ENCODE measurements at regions not wholly inside any gene's neighbourhood (a gene's known extent, or its start where the extent isn't known, plus 50 kb on each side); places are given as distances from the start of the nearest gene placed in this dataset.
"Not testable (repeated sequence)": the region's sequence is repeated elsewhere in the genome, so short reads cannot be mapped to it uniquely, and the experiment has no call there.

- no peak for DNase-seq (ENCODE audit: low spot score)
Measured at GRCh38 chr9:99632349-99633038, 189.2 kb upstream of the NR4A3 start.

GRCh38 chr9:99633265-99633664 lies 188.4 kb upstream of the NR4A3 start:
- no peak for DNase-seq (ENCODE audit: low spot score)

- no peak for DNase-seq (ENCODE audit: low spot score)
Measured at GRCh38 chr9:99634186-99634585, 187.5 kb upstream of the NR4A3 start.

DNA sequence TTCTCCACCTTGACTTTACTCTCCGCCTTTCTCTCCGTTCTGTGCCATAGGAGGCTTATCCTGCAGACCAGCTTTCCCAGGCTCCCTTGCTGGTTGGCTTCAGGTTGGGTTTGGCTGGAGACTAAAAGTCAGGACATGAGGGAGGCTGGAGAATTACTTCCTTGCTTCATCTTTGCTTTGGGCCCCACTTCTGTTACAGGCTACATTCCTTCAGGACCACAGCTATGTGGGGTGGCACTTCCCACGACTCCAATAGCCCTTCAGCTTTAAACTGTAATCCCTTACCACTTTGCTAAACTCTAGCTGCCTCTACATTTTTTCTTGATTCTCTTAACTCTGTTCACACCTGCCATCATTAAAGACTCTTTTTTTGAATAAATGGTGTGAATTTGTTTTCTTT lies 186.7 kb upstream of the NR4A3 start:
- no peak for DNase-seq (ENCODE audit: low spot score)

DNA sequence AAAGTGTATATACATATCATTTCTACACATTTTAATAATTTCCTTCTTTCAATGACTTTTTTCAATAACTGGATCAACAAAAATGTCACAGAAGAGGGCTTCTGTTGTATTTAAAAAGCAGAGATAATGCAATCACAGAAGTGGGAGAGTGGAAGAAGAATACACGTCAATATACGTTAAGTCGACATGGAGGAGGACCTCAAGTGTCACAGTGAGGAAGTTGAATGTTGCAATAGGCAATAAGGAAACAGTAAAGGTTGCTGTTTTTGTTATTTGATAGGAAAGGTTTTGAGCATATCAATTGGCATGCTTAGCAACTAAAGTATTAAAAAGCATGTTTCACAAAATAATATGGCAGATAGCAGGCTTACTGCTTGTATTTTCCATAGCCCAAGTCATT lies 184.0 kb upstream of the NR4A3 start:
- no peak for DNase-seq (ENCODE audit: low spot score)

DNA sequence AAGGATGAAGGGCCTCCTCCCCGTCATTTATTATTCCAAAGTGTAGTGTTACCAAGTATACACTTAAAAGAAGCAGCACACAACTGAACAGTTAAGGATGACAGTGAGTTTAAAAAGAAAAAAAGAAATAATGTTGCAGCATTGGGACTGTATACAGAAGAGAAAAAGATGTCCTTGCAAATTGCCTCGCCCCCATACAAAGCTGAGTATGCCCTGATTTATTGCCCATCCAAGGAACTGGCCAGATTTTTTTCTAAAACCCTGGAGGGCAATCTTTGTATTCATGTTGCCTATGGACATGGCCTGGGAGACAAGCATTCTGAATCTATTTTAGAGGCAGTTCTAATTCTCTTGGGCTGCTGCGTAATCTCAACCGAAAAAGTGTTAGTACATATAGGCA lies 182.7 kb upstream of the NR4A3 start:
- no peak for DNase-seq (ENCODE audit: low spot score)

GRCh38 chr9:99647604-99648003 lies 174.1 kb upstream of the NR4A3 start:
- DNase-seq (ENCODE audit: low spot score) = no peak

DNA sequence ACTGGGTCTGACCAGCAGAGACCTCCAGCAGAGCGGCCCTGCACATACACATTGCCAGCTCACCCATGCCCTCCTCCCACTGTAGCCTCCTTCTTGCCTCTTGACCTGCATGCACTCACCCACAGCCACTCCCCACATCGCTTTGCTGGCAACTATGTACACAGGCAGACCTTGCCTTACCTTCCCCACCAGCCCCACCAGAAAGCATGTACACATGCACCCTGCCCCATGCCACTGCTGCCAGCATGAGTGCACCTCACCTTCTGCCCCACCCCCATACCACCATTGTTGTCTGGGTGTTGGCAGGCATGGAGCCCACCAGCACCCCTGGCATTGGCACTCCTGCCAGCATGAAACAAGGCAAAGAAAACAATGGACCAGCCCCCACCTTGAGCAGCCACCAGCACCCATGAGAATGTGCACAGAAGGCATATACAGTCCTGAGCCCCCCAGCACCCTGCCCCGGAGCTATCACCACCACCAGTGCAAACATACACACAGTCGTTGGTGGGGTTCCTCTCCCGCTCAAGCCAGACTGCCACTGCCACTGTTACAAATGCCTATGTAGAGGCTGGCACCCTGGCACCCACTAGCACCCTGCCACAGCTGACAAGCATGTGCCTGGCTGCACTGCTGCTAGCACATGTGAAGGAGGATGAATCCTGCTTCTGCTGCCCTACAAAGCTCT lies 171.4 kb upstream of the NR4A3 start:
- DNase-seq (ENCODE audit: low spot score) = no peak

- DNase-seq (ENCODE audit: low spot score) = peak; percentile 81
Measured at GRCh38 chr9:99660191-99660636, 161.5 kb upstream of the NR4A3 start.

DNA sequence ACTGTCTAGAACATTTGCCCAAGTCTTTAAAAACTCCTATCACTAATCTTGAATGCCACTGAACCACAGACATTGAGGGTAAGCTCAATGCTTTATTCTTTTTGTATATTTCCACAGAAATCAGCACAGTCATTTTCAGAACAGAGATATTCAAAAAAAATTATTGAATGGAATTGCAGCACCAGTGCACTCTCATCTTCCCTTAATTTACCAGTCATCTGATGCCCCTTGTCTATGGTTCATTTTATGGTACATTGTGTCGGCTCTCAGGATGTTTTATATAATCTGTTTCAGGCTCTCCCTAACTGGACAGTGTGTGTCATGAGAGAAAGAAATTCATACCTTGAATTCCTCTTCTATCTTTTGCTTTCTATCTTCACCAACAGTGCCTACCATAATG lies 158.4 kb upstream of the NR4A3 start:
- DNase-seq (ENCODE audit: low spot score) = no peak

- DNase-seq (ENCODE audit: low spot score) = no peak
Measured at GRCh38 chr9:99663856-99664255, 157.8 kb upstream of the NR4A3 start.

GRCh38 chr9:99666571-99666970 lies 155.1 kb upstream of the NR4A3 start:
- no peak for DNase-seq (ENCODE audit: low spot score)

DNA sequence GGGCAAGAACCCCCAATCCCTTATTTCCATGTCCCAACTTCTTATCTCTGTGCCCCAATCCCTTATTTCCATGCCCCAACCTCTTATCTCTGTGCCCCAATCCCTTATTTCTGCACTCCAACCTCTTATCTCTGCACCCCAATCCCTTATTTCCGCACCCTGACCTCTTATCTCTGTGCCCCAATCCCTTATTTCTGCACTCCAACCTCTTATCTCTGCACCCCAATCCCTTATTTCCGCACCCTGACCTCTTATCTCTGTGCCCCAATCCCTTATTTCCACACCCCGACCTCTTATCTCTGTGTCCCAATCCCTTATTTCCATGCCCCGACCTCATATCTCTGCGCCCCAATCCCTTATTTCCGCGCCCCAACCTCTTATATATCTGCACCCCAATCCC lies 150.8 kb upstream of the NR4A3 start:
- not testable (repeated sequence) for DNase-seq (ENCODE audit: low spot score)

- DNase-seq (ENCODE audit: low spot score) = no peak
Measured at GRCh38 chr9:99677281-99677680, 144.4 kb upstream of the NR4A3 start.

GRCh38 chr9:99678566-99678965 lies 143.1 kb upstream of the NR4A3 start:
- DNase-seq (ENCODE audit: low spot score) = no peak

- no peak for DNase-seq (ENCODE audit: low spot score)
Measured at GRCh38 chr9:99680191-99680590, 141.5 kb upstream of the NR4A3 start.

DNA sequence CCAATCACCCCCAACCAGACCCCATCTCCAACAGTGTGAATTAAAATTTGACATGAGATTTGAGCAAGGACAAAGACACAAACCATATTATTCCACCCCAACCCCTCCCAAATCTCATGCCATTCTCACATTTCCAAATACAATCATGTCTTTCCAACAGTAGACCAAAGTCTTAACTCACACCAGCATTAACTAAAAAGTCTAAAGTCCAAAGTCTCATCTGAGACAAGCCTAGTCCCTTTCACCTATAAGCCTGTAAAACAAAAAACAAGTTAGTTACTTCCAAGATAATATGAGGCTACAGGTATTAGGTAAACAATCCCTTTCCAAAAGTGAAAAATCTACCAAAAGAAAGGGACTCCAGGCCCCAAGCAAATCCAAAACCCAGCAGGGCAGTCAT lies 140.6 kb upstream of the NR4A3 start:
- no peak for DNase-seq (ENCODE audit: low spot score)

DNA sequence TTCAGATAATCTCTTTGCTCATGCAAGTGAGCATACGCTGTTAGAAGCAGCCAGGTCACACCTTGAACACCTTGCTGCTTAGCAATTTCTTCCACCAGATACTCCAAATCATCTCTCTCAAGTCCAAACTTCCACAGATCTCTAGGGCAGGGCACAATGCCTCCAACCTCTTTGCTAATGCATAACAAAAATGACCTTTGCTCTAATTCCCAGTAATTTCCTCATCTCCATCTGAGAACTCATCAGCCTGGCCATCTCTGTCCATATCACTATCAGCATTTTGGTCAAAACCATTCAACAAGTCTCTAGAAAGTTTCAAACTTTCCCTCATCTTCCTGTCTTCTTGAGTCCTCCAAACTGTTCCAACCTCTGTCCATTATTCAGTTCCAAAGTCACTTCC lies 139.3 kb upstream of the NR4A3 start:
- no peak for DNase-seq (ENCODE audit: low spot score)

DNA sequence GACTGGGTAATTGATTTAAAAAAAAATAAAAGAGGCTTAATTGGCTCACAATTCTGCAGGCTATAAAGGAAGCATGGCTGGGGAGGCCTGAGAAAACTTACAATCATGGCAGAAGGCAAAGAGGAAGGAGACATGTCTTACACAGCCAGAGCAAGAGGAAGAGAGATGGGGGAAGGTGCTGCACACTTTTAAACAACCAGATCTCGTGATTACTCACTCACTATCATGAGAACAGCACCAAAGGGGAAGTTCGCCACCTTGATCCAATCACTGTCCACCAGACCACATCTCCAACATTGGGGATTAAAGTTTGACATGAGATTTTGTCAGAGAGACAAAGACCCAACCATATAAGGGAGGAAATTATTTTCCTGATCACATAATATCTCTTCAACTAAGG lies 138.8 kb upstream of the NR4A3 start:
- DNase-seq (ENCODE audit: low spot score) = no peak

DNA sequence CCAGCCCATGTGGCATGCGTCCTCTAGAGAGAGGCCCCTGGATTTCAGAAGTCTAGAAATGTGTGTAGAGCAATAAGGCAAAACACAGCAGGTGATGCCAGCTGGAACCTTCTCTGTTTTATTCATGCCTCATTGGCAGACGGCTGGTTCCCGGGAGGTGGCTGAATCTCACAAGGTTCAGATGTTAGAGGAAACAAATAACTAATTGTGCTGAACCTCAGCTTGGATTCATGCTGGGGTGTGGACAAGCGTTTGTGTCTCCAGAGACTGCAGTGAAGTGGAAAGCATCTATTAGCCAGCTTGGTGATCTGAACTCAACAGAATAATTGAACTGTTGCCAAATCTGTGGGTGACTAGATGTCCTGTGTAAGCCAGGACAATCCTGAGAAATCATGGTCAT lies 131.1 kb upstream of the NR4A3 start:
- DNase-seq (ENCODE audit: low spot score) = peak; percentile 72

DNA sequence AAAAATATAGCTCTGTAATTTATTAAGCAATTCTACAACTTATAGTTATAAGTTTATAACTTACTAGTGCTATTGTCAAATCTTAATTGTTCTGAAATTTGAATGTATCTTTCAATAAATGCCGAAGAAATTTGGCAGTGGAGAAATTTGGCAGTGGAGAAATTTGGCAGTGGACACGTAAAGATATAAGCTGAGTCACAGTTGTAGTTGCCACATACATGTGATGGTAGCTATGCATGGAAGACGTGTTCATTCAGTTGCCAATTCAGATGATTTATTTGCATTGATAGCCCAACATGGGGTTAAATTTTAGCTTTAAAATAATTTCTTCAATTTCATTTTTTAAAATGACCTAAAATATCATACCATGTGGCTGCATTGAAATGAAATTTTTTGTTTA lies 127.8 kb upstream of the NR4A3 start:
- DNase-seq (ENCODE audit: low spot score) = no peak

DNA sequence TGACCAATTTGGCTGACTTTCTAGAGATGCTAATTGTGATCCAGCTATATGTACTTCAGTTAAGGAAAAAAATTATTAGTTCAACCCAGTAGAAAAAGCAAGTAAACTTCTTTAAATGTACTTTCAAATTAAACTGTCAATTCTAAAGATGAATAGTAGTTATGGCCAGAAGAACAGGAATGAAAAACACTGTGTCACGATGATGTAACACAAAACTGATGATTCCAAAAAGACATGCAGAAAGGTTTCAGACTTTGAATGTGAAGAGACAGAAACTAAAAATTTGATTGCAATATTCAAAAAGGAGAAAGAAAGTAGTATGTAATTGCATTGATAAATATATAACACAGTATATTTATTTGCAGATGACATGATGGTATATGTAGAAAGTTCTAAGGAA lies 127.3 kb upstream of the NR4A3 start:
- no peak for DNase-seq (ENCODE audit: low spot score)

- no peak for DNase-seq (ENCODE audit: low spot score)
Measured at GRCh38 chr9:99699396-99699795, 122.3 kb upstream of the NR4A3 start.

DNA sequence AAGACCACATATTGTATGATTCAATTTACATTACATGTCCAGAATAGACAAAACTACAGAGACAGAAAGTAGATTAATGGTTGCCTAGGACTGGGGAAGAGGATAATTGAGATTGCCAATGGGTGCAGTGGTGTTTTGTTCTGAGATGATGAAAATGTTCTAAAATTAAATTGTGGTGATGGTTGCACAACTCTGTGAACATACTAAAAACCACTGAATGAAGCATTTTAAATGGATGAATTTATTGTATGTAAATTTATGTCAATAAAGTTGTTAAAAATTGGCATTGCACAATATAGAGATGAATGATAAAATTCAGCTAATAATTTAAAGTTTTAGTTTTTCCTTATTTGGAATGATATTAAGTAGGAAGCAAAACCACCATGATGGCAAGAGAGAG lies 109.5 kb upstream of the NR4A3 start:
- no peak for DNase-seq (ENCODE audit: low spot score)

Data from Ammon's horn (tissue), 1 donor.